IPS-18c (cell line): ENCODE measurements at regions not wholly inside any gene's neighbourhood (a gene's known extent, or its start where the extent isn't known, plus 50 kb on each side); places are given as distances from the start of the nearest gene placed in this dataset.

Experiments
- H3K4me3 ChIP-seq: 2 replicates; pipeline ENCODE4 v1.7.0; 2013; ENCODE audit warnings: low read depth, mild to moderate bottlenecking, low read length, moderate library complexity; ENCODE audit not compliant: insufficient read depth
- H3K9me3 ChIP-seq: one replicate; pipeline ENCODE4 v1.6.1; 2013; ENCODE audit warnings: mild to moderate bottlenecking, low read length, moderate library complexity; ENCODE audit not compliant: control insufficient read depth, insufficient read depth

- H3K9me3 ChIP-seq = peaks cover 3% of the 10 kb centered on the region
Measured at GRCh38 chr6:105764315-105764714, 321.8 kb upstream of the PRDM1 start.

GRCh38 chr6:105763866-105764265 lies 322.3 kb upstream of the PRDM1 start:
- H3K4me3 ChIP-seq = no peak overlapping the region
- H3K9me3 ChIP-seq = peaks cover 3% of the 10 kb centered on the region

More at GRCh38 chr6:105764315-105764714, 321.8 kb upstream of the PRDM1 start:
- H3K4me3 ChIP-seq = no peak overlapping the region

- no peaks in the 10 kb centered on the region for H3K9me3 ChIP-seq
- H3K4me3 ChIP-seq = no peak overlapping the region
Measured at GRCh38 chr6:105760746-105761145, 325.4 kb upstream of the PRDM1 start.

GRCh38 chr6:105759946-105760345 lies 326.2 kb upstream of the PRDM1 start:
- Histone ChIP-seq H3K9me3 (no peaks in the 10 kb centered on the region), H3K4me3 (no peak overlapping the region)

- no peaks in the 10 kb centered on the region for H3K9me3 ChIP-seq
- H3K4me3 ChIP-seq = no peak overlapping the region
Measured at GRCh38 chr6:105759015-105759414, 327.1 kb upstream of the PRDM1 start.

GRCh38 chr6:105757512-105758200 lies 328.5 kb upstream of the PRDM1 start:
- Histone ChIP-seq H3K9me3 (no peaks in the 10 kb centered on the region), H3K4me3 (no peak overlapping the region)

- no peaks in the 10 kb centered on the region for H3K9me3 ChIP-seq
- no peak overlapping the region for H3K4me3 ChIP-seq
Measured at GRCh38 chr6:105755885-105756284, 330.3 kb upstream of the PRDM1 start.

GRCh38 chr6:105753620-105754211 lies 332.4 kb upstream of the PRDM1 start:
- Histone ChIP-seq H3K9me3 (no peaks in the 10 kb centered on the region), H3K4me3 (no peak overlapping the region)

GRCh38 chr6:105753207-105753606 lies 332.9 kb upstream of the PRDM1 start:
- Histone ChIP-seq H3K4me3 (no peak overlapping the region), H3K9me3 (no peaks in the 10 kb centered on the region)

- H3K4me3 ChIP-seq = no peak overlapping the region
- no peaks in the 10 kb centered on the region for H3K9me3 ChIP-seq
Measured at GRCh38 chr6:105750089-105750488, 336.0 kb upstream of the PRDM1 start.

GRCh38 chr6:105748737-105749161 lies 337.4 kb upstream of the PRDM1 start:
- no peaks in the 10 kb centered on the region for H3K9me3 ChIP-seq
- H3K4me3 ChIP-seq = no peak overlapping the region

GRCh38 chr6:105747823-105748405 lies 338.2 kb upstream of the PRDM1 start:
- H3K4me3 ChIP-seq = no peak overlapping the region

GRCh38 chr6:105746509-105746908 lies 339.6 kb upstream of the PRDM1 start:
- H3K9me3 ChIP-seq = no peaks in the 10 kb centered on the region
- no peak overlapping the region for H3K4me3 ChIP-seq

More at GRCh38 chr6:105747823-105748405, 338.2 kb upstream of the PRDM1 start:
- no peaks in the 10 kb centered on the region for H3K9me3 ChIP-seq

GRCh38 chr6:105746130-105746505 lies 340.0 kb upstream of the PRDM1 start:
- Histone ChIP-seq H3K4me3 (no peak overlapping the region), H3K9me3 (no peaks in the 10 kb centered on the region)

- Histone ChIP-seq H3K9me3 (no peaks in the 10 kb centered on the region), H3K4me3 (no peak overlapping the region)
Measured at GRCh38 chr6:105745464-105746129, 340.5 kb upstream of the PRDM1 start.

- no peak overlapping the region for H3K4me3 ChIP-seq
- no peaks in the 10 kb centered on the region for H3K9me3 ChIP-seq
Measured at GRCh38 chr6:105744815-105745214, 341.3 kb upstream of the PRDM1 start.

- no peak overlapping the region for H3K4me3 ChIP-seq
- H3K9me3 ChIP-seq = no peaks in the 10 kb centered on the region
Measured at GRCh38 chr6:105740946-105741645, 338.2 kb upstream of the PREP start.
